ENCODE measurements at regions not wholly inside any gene's neighbourhood (a gene's known extent, or its start where the extent isn't known, plus 50 kb on each side); places are given as distances from the start of the nearest gene placed in this dataset.

DNA sequence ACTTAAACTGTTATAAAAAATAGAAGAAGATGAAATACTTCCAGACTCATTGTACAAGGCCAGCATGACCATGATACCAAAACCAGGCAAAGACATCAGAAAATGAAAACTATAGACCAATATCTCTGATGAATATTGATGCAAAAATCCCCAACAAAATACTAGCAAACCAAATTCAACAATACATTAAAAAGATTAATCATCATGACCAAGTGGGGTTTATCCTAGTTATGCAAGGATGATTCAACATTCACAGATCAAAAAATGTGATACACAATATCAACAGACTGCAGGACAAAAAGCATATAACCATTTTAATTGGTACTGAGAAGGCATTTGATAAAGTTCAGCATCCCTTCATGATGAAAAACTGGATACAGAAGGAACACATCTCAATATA, 824.5 kb upstream of the RAG2 start:
- no peak for DNase-seq (ENCODE audit: low spot score)
- TF ChIP-seq, protein P1, sequence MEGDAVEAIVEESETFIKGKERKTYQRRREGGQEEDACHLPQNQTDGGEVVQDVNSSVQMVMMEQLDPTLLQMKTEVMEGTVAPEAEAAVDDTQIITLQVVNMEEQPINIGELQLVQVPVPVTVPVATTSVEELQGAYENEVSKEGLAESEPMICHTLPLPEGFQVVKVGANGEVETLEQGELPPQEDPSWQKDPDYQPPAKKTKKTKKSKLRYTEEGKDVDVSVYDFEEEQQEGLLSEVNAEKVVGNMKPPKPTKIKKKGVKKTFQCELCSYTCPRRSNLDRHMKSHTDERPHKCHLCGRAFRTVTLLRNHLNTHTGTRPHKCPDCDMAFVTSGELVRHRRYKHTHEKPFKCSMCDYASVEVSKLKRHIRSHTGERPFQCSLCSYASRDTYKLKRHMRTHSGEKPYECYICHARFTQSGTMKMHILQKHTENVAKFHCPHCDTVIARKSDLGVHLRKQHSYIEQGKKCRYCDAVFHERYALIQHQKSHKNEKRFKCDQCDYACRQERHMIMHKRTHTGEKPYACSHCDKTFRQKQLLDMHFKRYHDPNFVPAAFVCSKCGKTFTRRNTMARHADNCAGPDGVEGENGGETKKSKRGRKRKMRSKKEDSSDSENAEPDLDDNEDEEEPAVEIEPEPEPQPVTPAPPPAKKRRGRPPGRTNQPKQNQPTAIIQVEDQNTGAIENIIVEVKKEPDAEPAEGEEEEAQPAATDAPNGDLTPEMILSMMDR (IDR thresholded peaks at IDR 0.05; ENCODE audit: extremely low read depth, insufficient read depth, missing control alignments): no peak
- in situ Hi-C loops (cut with MboI; ENCODE audit: low pct_unique_long_range_greater_than_20kb, low sequenced_read_pairs, unreplicated experiment): no loop called here

DNA sequence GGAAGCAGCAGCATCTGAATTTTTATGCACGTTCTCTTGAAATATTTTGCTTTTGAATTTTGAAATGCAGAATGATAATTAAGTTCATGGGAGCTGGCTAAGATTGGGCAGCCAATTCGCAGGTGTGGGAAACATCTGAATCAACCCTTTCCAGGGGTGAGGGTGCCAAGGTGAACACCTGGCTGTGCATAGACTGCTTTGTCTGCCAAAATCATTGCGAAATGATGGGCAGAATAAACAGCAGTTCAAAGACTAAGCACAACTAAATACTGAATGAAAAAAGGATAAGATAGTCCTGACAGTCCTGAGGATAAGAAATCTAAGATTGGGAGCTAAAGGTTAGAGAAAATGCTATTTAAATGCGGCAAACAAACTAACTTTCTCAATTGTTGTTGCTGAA, 813.3 kb upstream of the RAG2 start:
- TF ChIP-seq, protein P1 (IDR thresholded peaks at IDR 0.05; ENCODE audit: extremely low read depth, insufficient read depth, missing control alignments): no peak

DNA sequence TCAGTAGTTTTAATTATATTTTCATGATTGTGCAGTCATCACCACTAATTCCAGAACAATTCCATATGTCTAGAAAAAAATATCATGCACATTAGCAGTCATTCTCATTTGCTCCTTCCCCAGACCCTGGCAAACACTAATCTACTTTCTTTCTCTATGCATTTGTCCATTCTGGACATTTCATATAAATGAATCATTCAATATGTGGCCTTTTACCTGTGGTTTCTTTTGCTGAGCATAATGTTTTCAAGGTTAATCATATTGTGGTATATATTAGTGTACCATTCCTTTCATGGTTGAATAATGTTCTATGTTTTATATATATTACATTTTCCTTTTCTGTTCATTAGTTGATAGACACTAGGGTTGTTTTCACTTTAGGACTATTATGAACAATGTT, 811.1 kb upstream of the RAG2 start:
- in situ Hi-C loops (cut with MboI; ENCODE audit: low pct_unique_long_range_greater_than_20kb, low sequenced_read_pairs, unreplicated experiment): no loop called here
- TF ChIP-seq, protein P1 (IDR thresholded peaks at IDR 0.05; ENCODE audit: extremely low read depth, insufficient read depth, missing control alignments): no peak
- no peak for DNase-seq (ENCODE audit: low spot score)

More for the DNA sequence above, 813.3 kb upstream of the RAG2 start:
- in situ Hi-C loops (cut with MboI; ENCODE audit: low pct_unique_long_range_greater_than_20kb, low sequenced_read_pairs, unreplicated experiment): no loop called here
- DNase-seq (ENCODE audit: low spot score): no peak

DNA sequence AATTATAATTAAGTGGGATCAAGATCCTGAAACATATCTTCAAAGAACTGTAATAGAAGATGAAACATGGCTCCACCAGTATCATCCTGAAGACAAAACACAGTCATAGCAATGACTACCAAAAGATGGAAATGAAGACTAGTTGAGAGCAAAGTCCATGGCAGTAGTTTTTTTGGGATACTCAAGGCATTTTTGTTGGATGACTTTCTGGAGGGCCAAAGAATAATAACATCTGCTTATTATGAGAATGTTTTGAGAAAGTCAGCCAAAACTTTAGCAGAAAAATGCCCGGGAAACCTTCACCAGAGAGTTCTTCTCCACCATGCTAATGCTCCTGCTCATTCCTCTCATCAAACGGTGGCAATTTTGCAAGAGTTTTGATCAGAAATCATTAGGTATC, 809.4 kb upstream of the RAG2 start:
- no peak for DNase-seq (ENCODE audit: low spot score)
- TF ChIP-seq, protein P1 (IDR thresholded peaks at IDR 0.05; ENCODE audit: extremely low read depth, insufficient read depth, missing control alignments): no peak
- in situ Hi-C loops (cut with MboI; ENCODE audit: low pct_unique_long_range_greater_than_20kb, low sequenced_read_pairs, unreplicated experiment): no loop called here

DNA sequence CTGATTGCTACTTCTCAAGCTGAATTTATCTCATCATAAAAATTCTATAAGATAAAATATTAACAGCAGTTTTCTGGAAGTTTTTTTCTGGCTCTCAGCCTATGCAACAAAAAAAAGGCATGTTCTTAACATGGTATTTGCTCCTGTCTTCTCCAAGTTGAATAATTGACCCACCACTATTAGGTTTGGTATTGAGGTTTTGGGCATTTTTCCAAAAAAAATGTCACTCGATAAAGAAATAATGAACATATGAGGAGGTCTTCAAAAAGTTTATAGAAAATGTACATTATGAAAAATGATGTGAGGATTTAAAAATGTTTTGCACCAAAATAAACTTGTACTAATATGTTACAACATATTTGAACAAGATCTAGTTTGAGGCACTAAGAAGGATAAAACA, 808.6 kb upstream of the RAG2 start:
- DNase-seq (ENCODE audit: low spot score): no peak
- TF ChIP-seq, protein P1 (IDR thresholded peaks at IDR 0.05; ENCODE audit: extremely low read depth, insufficient read depth, missing control alignments): no peak
- in situ Hi-C loops (cut with MboI; ENCODE audit: low pct_unique_long_range_greater_than_20kb, low sequenced_read_pairs, unreplicated experiment): no loop called here

DNA sequence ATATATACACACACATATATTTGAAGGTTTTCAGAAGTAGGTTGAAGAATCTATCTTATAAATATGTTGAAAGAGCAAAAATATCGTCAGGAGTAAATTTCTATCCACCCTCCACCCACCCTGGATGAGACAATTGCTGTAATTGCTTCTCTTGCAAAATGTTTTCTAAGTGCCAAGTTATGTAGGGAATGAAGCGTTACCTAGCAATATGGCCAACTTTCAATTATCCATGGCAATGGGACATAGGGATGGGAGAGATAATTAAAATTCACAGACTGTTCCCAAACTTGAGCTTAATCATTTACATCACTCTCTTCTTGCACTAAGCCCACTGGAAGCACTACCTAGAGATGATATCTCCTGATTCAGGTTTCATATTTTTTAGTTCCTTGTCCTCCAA, 806.2 kb upstream of the RAG2 start:
- in situ Hi-C loops (cut with MboI; ENCODE audit: low pct_unique_long_range_greater_than_20kb, low sequenced_read_pairs, unreplicated experiment): no loop called here

More for the DNA sequence above, 806.2 kb upstream of the RAG2 start:
- DNase-seq (ENCODE audit: low spot score): no peak
- TF ChIP-seq, protein P1 (IDR thresholded peaks at IDR 0.05; ENCODE audit: extremely low read depth, insufficient read depth, missing control alignments): no peak
